ENCODE measurements at regions not wholly inside any gene's neighbourhood (a gene's known extent, or its start where the extent isn't known, plus 50 kb on each side); places are given as distances from the start of the nearest gene placed in this dataset.
"Not testable (repeated sequence)": the region's sequence is repeated elsewhere in the genome, so short reads cannot be mapped to it uniquely, and the experiment has no call there.

DNA sequence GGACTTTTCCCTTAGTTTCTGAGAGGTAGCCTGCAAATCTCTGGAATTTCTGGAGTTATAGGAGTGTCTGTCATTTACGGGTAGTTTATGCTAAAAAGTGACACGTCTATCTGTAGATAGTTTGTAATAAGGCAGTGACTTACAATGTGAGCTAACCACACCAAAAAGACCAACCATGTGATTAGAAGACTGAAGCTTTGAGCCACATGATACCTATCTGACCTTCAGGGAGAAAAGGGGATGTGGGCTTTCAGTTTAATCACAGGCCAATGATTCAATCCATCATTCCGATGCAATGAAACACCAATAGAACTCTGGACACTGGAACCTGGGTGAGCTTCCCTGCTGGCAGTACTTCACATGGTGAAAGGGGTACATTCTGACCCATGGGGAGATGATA is 254.6 kb upstream of the GK2 start:
- no peak for DNase-seq (ENCODE audit: low read depth in 2 of 2)

DNA sequence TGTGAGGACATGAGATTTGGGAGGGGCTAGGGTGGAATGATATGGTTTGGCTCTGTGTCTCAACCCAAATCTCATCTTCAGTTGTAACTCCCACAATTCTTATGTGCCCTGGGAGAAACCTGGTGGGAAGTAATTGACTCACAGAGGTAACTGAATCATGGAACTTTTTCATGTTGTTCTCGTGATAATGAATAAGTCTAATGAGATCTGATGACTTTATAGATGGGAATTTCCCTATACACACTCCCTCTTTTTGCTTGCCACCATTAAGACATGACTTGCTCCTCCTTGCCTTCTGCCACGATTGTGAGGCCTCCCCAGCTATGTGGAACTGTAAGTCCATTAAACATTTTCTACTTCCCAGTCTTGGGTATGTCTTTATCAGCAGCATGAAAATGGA is 253.2 kb upstream of the GK2 start:
- no peak for DNase-seq (ENCODE audit: low read depth in 2 of 2)

DNA sequence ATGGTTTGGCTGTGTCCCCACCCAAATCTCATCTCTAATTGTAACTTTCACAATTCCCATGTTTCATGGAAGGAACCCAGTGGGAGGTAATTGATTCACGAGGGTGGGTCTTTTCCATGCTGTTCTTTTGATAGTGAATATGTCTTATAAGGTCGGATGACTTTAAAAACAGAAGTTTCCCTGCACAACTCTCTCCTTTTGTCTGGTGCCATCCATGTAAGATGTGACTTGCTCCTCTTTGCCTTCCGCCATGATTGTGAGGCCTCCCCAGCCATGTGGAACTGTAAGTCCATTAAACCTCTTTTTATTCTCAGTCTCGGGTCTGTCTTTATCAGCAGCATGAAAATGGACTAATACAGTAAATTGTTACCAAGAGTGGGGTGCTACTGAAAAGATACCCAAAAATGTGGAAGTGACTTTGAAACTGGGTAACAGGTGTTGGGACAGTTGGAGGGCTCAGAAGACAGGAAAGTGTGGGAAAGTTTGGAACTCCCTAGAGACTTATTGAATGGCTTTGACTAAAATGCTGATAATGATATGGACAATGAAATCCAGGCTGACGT is 251.4 kb upstream of the GK2 start:
- not testable (repeated sequence) for DNase-seq (ENCODE audit: low read depth in 2 of 2)

DNA sequence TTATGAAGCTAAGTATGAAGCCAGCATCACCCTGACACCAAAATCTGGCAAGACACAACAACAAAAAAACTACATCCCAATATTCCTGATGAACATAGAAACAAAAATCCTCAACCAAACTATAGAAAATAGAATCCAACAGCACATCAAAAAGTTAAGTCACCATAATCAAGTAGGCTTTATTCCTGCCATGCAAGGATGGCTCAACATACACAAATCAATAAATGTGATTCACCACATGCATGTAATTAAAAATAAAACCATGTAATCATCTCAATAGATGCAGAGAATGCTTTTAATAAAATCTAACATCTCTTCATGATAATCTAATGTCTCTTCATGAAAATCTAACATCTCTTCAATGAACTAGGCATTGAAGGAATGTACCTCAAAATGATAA is 249.4 kb upstream of the GK2 start:
- no peak for DNase-seq (ENCODE audit: low read depth in 2 of 2)

DNA sequence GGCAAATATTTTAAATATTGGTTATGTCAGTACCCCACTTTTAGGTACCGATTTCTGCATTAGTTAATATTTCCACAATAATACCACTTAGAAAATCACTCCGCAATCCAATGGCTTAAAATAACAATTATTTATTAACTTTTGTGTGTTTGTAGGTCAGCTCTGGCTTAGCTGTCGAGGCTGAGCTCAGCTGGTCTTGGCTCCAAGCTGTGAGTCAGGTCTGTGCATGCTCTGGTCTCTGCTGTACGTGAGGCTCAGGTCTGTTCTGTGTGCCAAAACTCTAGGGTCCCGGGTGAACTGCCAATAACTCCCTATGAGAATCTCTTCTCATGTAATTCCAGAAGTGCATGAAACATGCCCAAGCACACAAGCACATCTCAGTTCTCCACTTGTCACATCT is 245.8 kb upstream of the GK2 start:
- DNase-seq (ENCODE audit: low read depth in 2 of 2), result no peak

DNA sequence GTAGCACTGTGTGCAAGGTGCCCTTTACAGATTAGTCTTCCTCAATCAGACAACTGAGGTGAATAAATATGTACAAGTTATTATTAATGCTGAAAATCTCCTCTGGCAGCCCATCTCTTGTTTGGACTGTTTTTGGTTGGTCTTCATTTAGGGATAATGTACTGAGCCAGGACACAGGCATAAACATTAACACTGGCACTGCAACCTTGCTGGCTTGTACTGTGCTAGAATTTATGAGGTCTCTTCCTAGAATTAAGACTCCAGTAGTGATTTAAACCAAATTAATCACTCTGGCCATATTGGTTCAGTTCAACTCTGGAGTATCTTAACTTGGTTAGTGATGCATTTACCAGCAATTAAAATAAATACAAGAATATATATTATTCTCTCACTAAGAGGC is 244.7 kb upstream of the GK2 start:
- no peak for DNase-seq (ENCODE audit: low read depth in 2 of 2)

DNA sequence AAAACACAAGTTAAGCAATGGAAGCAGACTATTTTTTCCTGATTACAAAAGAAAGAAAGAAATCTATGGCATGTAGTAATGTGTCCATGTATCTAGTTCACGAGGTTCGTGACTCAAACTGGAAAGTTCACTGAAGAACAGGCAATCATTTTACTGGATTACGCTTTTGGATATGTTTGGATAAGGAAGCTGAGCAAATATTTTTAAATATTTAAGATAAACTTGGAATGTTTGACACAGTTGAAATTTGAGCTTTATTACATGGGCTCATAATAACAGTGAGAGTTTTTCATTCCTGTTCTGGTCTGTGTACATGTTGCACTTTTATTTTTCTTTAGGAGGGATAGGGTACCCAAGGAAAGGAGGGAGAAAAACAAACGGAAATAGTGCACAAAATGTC is 244.2 kb upstream of the GK2 start:
- DNase-seq (ENCODE audit: low read depth in 2 of 2), result peak in 1 of 2 experiments; percentile 1

DNA sequence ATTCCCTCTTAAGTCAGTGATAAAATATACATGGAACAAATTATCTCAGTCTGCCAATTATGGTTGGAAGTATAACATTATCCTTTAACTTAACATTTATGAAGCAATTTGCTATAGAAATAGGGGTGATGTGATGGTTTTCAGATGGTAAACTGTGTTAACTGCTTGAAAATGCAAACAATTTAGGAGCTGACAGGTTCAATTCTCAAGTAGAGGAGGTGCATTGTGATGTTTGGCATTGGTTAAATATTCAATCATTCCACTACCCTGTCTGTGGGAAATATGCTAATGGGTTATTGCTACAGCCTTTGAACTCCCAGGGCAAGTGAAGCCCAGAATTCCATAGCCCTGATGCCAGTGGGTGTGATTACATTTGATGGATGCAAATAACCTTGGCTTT is 243.4 kb upstream of the GK2 start:
- no peak for DNase-seq (ENCODE audit: low read depth in 2 of 2)

DNA sequence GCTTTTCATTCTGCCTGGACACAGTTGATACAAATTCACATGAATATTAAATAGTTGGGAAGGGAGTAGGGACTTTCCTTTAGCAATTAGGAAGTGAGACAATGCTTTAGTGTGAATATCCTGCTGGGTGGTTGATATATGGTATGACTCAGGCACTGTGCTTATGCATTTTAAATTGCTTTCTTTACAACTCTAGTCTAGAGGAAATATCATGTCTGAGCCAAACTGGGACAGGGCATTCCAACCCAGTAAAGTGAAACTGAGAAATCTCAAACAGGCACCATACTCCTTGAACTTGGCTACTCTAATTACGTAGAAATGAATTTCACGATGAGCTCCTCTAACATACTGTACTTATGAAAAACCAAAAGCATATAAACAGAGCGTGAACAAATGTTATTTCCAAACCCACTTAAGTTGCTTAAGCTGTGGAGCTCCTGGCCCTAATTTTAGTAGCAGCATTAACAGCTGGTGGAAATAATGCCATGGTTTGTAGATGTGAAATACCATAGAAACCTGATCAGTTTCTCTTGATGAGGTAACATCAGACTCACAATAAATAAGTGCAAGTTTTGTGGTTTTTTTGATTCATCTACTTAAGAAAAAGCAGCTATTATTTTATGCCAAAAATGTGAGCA is 242.9 kb upstream of the GK2 start:
- DNase-seq (ENCODE audit: low read depth in 2 of 2), result peak; percentile 68 to 69

DNA sequence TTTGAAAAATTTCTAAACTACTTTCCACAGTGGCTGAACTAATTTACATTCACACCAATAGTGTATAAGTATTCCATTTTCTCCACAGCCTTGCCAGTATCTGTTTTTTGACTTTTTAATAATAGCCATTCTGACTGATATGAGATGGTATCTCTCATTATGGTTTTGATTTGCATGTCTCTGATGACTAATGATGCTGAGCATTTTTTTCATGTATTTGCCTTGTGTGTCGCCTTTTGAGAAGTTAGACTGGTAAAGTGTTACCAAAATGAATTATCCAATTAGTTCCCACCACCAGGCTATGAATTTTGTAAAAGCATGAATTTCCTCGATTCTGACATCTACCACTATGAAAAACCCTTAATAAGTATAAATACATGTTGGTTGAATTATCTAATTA is 242.2 kb upstream of the GK2 start:
- peak; percentile 9 to 15 for DNase-seq (ENCODE audit: low read depth in 2 of 2)

DNA sequence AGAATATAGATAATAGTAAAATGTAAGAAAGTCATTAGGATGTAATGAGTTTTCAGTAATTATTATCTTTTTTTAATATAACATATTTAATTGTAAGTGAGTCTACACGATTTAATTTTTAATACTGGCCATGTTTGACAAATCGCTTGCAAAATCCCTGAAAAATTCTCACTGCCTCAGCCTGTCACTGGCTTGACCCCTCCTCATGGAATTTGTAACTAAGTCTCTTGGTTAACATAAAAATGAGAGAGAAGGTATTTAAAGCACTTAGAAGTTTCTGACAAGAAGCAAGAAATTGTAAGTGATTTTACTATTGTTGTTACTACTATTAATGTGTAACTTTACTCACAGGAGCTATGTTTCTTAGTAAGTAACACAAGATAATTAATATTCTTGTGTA is 237.9 kb upstream of the GK2 start:
- DNase-seq (ENCODE audit: low read depth in 2 of 2), result no peak

DNA sequence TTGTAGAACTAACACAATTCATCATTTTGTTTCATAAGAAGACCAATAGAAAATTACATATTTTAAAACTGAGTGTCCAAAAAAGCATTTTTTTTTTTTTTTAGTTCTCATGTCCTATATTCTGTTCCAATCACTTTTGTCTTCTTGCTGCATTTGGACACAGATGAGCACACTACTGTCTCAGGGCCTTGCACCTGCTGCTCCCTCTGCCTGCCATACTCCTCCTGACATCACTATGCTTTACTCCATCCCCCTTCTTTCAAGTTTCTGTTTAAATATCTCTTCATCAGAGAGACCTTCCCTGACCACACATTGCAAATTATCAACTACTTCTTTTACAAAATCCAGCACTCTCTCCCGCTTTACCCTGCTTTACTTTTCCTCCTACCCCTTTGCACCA is 230.7 kb upstream of the GK2 start:
- DNase-seq (ENCODE audit: low read depth in 2 of 2), result no peak

DNA sequence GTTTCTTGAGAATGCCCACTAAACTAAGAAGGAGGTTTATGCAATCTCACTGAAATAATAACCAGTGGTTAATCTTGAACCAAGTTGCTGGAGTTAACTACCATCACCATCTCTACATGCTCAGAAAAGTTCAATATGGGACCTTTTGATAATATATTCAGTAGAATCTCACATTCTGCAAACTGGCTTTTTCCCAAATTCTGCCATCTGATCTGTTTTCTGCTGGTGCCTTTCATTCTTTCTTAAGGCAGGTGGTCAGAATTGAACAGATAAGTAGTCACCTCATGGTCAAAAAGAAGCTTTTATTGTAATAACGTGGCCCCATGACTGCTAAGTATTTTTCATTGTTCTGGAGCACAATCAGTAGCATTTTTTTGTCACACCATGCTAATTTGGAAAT is 229.0 kb upstream of the GK2 start:
- DNase-seq (ENCODE audit: low read depth in 2 of 2), result no peak

DNA sequence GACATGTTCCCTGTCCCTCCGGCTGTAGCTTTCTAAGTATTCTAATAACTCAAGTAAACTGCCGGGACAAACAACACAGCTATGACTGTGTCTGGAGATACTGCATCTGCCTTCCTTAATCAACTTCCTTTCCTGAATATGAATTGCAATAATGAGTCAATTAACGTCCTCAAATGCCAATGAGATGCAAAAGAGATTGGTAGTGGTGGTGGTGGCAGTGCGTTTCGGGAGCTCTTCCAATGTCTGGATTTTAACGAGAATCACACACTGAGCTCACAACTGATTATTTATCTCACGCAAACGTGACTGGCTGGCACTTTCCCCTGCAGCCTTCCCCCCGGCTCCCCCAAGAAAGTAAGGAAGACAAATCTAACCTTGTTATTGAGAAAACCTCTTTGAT is 226.1 kb upstream of the GK2 start:
- no peak for DNase-seq (ENCODE audit: low read depth in 2 of 2)

DNA sequence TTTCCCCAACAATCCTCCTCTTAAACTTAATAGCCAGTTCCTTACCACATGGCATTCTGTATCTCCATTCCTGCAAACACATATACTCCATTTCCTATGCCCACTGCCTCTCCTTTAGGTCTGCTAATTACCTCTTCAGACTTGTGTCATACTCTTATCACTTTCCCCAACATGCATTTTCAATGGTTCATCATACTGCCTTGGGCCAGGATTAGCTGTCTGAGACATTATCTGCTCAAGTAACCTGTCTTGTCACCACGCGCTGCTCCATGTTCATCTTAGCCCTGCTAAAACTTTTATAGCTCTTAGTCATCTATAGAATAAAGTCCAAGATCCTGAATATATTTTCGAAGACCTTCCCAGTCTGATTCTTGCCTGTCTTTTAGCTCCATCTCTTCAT is 224.1 kb upstream of the GK2 start:
- no peak for DNase-seq (ENCODE audit: low read depth in 2 of 2)

DNA sequence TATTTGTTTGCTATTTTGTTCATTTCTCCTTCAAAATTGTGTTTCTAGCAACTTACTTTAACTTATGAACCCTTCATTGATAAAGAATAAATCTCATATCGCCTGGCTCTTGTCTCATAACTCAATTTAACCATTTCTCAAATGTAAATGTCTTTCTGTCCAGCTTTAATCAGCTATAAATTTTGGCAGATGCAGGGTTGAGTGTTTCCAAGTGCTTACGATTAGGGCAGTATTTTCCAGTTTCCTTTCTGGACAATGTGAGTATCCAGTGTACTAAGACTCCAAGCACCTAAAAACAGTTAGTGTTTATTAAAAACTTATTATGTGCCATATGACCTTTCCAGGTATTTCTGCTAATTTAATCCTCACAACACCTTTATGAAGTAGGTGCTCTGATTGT is 218.6 kb upstream of the GK2 start:
- no peak for DNase-seq (ENCODE audit: low read depth in 2 of 2)

DNA sequence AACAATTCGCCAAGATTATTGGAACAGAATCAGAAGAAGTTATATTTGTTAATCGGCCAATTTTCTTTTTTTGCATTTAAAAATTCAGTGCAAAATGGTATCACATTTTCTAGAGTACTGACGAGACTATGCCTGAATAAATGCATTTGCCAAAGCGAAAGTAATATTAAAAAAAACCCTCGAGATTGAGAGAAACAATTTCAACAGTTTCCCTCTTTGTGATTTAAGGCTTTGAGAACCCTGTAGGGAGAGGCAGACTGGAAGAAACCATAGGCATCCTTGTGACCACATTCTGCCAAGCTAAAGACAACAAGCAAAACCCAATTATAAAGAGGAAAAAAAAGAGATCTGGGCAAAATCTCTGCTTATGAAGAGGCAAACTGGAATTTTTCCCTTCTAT is 218.1 kb upstream of the GK2 start:
- DNase-seq (ENCODE audit: low read depth in 2 of 2), result no peak

DNA sequence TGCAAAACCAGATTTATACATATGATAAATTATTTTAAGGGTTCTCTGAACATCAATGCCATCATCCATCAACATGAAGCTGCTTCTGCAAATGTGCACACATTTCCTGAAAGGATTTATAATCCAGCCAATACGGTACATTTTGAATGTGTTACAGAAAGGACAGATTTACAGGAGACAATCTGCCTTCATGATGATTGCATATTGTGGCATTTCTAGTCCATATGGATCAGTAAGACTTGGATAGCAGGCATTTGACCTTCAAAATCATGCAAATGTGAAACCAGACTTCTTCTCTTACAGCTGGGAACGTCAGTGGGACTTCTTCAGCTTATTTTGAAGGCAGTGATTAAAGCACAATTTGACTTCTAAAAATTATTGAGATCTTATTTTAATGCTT is 217.3 kb upstream of the GK2 start:
- DNase-seq (ENCODE audit: low read depth in 2 of 2), result no peak

DNA sequence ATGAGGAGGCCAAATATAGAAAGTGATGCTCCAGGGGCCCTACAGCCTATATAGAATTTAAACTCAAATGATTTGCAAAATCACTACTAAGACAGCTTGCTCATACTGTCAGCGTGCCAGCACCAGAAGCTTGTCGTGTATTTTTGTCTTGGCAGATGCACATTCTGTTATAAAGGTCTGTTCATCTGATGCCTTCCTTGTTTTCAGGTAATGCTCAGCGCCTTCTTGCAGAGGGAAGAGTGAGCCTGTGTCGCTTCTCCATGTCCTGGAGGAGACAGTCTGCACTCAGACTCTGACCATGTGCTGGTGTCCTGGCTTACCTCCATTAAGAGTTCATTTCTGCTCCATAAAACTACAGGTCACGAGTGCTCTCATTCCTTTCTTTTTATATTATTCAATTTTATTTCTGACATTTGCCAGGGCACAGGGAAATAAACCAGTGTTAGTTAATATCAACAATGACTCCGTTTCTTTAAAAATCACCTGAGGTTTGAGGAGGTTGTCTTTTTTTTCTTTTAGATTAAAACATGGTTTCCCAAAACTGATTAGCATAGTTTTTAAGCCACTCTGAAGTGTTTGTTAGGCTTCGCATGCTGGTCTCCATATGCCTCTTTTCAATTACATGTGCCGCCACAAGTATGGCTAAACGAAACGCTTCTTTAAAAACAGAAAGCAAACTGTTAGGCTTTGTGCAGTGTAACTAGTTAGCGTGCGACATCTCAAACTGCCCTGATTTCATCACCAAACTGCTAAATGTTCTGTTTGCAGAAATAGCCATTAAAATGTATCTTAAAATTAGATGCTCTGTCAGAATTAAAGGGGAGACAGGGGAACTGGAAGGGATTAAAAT is 215.2 kb upstream of the GK2 start:
- no peak for DNase-seq (ENCODE audit: low read depth in 2 of 2)

DNA sequence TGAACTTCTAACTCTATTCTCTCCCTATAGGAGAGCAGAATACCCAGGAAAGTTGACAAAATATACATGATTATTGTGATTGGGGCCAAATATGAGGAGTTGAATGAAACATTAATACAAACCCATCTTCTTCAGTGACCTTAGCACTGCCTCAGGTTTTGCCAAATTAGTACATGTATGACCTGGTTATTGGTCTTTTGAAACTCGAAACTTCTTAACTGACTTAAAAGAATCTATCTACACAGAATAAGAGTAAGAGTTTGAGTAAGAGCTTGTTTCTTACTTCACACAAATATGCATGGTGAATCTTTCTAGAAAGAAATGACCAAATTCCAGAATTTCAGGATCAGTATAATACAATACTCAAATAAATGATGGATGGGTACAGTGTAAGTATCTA is 213.0 kb upstream of the GK2 start:
- no peak for DNase-seq (ENCODE audit: low read depth in 2 of 2)

DNA sequence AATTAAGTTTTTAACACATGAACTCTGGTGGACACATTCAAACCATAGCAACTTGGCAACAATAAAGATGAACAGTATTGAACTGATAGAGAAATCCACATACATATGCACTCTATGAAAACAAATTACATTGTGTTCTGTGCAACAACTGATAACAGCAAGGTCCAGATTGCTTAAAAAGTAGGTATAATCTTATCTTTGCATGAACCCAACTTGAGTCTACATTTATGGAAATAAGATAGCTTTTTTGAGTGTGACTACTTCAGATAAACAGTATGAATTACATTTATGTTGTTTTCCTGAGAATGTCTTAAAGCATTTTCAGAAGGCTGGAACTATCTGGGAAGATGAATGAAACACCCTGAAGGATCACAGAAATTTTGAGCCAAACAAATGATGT is 212.6 kb upstream of the GK2 start:
- no peak for DNase-seq (ENCODE audit: low read depth in 2 of 2)

DNA sequence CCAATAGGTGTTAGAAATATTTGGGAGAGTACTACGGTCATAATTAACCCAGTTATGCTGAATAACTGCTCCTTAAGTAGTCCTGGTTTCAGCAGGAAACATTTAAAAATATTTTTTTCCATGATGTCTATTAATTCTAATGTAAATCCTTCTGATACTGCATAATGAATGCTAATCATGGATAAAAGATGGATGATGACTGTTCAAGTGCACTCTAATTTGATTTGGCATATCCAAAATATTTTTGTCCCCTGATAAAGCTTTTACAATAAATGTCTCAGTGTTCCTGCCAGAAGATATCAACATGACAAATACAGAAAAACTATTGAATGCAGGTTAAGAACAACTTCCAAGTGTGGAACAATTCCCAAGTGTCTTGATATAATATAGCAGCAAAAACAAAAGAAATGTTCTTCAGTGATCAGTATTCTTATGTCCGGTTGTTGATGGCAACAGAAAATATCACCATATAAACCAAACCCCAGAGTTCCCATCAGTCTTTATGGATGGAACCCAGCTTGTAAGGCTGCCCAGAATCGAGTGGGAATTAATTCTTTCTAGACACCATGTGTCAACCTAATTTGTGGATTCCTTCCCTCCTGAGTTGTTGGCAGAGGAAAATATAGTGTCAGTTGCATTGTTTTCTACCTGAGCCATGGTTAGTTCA is 205.4 kb upstream of the GK2 start:
- no peak for DNase-seq (ENCODE audit: low read depth in 2 of 2)

DNA sequence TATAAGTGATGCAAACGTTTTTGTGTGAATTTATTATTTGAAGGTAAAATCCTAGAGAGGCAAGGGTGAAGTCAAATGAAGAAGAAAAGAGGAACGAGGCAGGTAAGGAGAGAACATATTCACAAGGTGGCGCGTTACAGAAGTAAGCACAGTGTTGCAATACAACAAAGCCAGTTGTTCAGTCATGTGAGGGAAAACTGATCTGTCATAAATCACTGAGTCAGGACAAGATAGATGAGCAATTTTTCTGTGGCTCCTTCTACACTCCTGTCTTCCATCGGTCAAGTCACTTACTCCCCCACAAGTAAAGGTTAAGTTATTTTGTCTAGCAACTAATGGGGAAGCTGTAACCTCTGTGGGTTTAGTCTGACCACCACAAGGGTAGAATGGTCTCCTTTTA is 203.0 kb upstream of the GK2 start:
- DNase-seq (ENCODE audit: low read depth in 2 of 2), result no peak

All from fibroblast of skin of left quadriceps (primary cell).